Lung (tissue), 11 donors: ENCODE measurements at regions not wholly inside any gene's neighbourhood (a gene's known extent, or its start where the extent isn't known, plus 50 kb on each side); places are given as distances from the start of the nearest gene placed in this dataset.

Experiments
- ATAC-seq: fragments of 200-7000 bp; cut with Tn5 transposase; one replicate; pipeline ENCODE4 v1.9.1; 2020; ENCODE audit warnings: moderate number of reproducible peaks; ENCODE audit not compliant: insufficient read depth, low FRiP score
- DNase-seq, 3 donors: peaks; one replicate each; pipeline ENCODE4 v3.0.0-alpha.2; 2013 to 2017
- H3K27ac ChIP-seq, 2 donors: one replicate each; pipeline ENCODE4 v1.5.1; 2013; ENCODE audit warnings: mild to moderate bottlenecking in 2 of 2, moderate library complexity in 2 of 2, control low read depth in 1 of 2, inconsistent platforms in 1 of 2, low read depth in 1 of 2, low read length in 1 of 2
- H3K27me3 ChIP-seq, 3 donors: one replicate each; pipeline ENCODE4 v1.5.1; 2013; ENCODE audit warnings: low read length in 2 of 3; ENCODE audit not compliant: control insufficient read depth in 3 of 3, insufficient read depth in 3 of 3
- H3K36me3 ChIP-seq, 4 donors: one replicate each; pipeline ENCODE4 v1.5.1; 2013; ENCODE audit warnings: low read length in 4 of 4, mild to moderate bottlenecking in 1 of 4, moderate library complexity in 1 of 4; ENCODE audit not compliant: control insufficient read depth in 4 of 4, insufficient read depth in 4 of 4
- H3K4me1 ChIP-seq, 5 donors: one replicate each; pipeline ENCODE4 v1.5.1; 2013; ENCODE audit warnings: low read length in 5 of 5, mild to moderate bottlenecking in 2 of 5, moderate library complexity in 1 of 5; ENCODE audit not compliant: control insufficient read depth in 5 of 5, insufficient read depth in 5 of 5
- H3K4me3 ChIP-seq: one replicate; pipeline ENCODE4 v1.5.1; 2013; ENCODE audit warnings: mild to moderate bottlenecking, control low read depth, moderate library complexity
- H3K9ac ChIP-seq, 2 donors: one replicate each; pipeline ENCODE4 v1.5.1; 2013; ENCODE audit warnings: low read length in 2 of 2, control low read depth in 1 of 2; ENCODE audit not compliant: insufficient read depth in 1 of 2
- H3K9me3 ChIP-seq, 4 donors: one replicate each; pipeline ENCODE4 v1.5.1; 2013; ENCODE audit warnings: low read length in 3 of 4, mild to moderate bottlenecking in 1 of 4, moderate library complexity in 1 of 4; ENCODE audit not compliant: control insufficient read depth in 4 of 4, insufficient read depth in 3 of 4
- WGBS, 2 donors: extraction: QIAGEN DNeasy Blood & Tissue Kit; methylation state at CpG; one replicate each; pipeline ENCODE4 v1.1.7; 2013; 5-methylcytosine and 5-hydroxymethylcytosine counted together
- TF ChIP-seq, protein P1 (sequence below): IDR thresholded peaks from 2 replicates; pipeline ENCODE4 v1.5.1; 2012; ENCODE audit warnings: mild to moderate bottlenecking; ENCODE audit errors: control extremely low read depth, extremely low read depth
- donor health status: control.
- donor health status: control.
- donor health status: Bipolar disorder and iron deficiency.
- donor health status: healthy.
- donor health status: DM: yes; HTN: yes; CAD: no.

DNA sequence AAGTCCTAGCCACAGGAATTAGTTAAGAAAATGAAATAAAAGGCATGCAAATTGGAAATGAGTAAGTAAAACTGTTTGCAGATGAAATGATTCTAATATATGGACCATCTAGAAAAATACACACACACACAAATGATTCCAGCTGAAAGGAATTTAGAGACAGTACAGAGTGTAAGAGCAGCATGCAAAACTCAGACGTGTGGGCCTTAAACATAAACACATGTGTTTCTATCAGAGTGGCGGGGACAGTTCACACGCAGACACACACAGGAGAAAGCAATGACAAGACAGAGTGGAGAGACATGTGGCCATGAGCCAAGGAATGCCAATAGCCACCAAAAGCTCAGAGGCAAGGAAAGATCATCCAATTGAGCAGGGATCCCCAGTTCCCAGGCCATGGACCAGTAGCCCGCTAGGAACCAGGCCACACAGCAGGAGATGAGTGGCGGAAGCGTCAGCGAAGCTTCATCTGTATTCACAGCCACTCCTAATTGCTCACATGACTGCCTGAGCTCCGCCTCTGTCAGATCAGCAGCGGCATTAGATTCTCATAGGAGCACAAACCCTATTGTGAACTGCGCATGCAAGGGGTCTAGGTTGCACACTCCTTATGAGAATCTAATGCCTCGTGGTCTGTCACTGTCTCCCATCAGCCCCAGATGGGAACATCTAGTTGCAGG is 155.4 kb downstream of the ARL4C start:
- WGBS, 2 donors, result 91 to 97% methylated on average over 11 of the region's 11 CpGs
- Histone ChIP-seq H3K36me3 (no peaks in the 10 kb centered on the region), H3K27me3 (peaks cover 0 to 2% (median 0%) of the 10 kb centered on the region in 3 donors), H3K4me1 (peaks cover 0 to 18% (median 0%) of the 10 kb centered on the region in 5 donors), H3K4me3 (no peak overlapping the region), H3K9ac (no peak overlapping the region), H3K9me3 (no peaks in the 10 kb centered on the region), H3K27ac (no peak overlapping the region)
- TF ChIP-seq, protein P1, sequence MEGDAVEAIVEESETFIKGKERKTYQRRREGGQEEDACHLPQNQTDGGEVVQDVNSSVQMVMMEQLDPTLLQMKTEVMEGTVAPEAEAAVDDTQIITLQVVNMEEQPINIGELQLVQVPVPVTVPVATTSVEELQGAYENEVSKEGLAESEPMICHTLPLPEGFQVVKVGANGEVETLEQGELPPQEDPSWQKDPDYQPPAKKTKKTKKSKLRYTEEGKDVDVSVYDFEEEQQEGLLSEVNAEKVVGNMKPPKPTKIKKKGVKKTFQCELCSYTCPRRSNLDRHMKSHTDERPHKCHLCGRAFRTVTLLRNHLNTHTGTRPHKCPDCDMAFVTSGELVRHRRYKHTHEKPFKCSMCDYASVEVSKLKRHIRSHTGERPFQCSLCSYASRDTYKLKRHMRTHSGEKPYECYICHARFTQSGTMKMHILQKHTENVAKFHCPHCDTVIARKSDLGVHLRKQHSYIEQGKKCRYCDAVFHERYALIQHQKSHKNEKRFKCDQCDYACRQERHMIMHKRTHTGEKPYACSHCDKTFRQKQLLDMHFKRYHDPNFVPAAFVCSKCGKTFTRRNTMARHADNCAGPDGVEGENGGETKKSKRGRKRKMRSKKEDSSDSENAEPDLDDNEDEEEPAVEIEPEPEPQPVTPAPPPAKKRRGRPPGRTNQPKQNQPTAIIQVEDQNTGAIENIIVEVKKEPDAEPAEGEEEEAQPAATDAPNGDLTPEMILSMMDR, result no peak
- ATAC-seq, result no peak
- no peak for DNase-seq

DNA sequence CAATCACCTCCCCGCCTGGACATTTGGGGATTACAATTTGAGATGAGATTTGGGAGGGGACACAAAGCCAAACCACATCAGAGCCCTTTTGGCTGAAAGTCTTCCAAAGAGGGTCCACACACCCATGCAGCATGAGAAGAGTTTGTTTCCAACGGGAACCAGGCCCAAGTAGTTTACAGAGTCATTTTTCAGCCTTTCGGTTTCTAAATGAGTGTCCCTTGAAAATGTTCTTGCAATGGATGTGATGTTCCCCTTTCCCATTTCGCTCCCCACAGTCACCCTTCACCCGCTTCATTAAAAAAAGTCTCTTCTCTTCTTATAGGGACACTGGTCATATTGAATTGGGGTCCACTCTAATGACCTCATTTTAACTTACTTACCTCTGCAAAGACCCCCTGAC is 157.4 kb downstream of the ARL4C start:
- Histone ChIP-seq H3K36me3 (no peaks in the 10 kb centered on the region), H3K9me3 (no peaks in the 10 kb centered on the region), H3K27ac (no peak overlapping the region), H3K4me1 (peaks cover 0 to 26% (median 5%) of the 10 kb centered on the region in 5 donors), H3K9ac (no peak overlapping the region), H3K4me3 (no peak overlapping the region), H3K27me3 (no peaks in the 10 kb centered on the region)
- ATAC-seq (no peak), DNase-seq (no peak)
- WGBS, 2 donors, result 87 to 89% methylated on average over 5 of the region's 5 CpGs
- TF ChIP-seq, protein P1, result no peak

DNA sequence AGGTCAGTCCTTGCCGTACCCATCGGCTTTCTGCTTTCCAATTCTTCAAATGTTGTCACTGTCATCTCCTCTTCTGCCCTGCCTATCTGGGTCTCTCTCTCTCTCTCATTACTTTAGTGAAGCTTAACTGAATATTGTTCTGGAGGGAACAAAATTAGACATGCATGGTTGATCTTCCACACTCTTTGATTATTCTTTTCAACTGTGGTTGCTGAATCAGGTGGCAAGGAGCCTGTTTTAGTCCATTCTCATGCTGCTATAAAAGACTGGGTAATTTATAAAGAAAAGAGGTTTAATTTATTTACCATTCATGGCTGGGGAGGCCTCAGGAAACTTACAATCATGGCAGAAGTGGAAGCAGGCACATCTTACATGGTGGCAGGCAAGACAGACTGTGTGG is 157.9 kb downstream of the ARL4C start:
- Histone ChIP-seq H3K4me1 (peaks cover 0 to 26% (median 7%) of the 10 kb centered on the region in 5 donors), H3K36me3 (no peaks in the 10 kb centered on the region), H3K9me3 (no peaks in the 10 kb centered on the region), H3K4me3 (no peak overlapping the region), H3K27ac (no peak overlapping the region), H3K9ac (no peak overlapping the region), H3K27me3 (no peaks in the 10 kb centered on the region)
- ATAC-seq (no peak), DNase-seq (no peak)
- TF ChIP-seq, protein P1, result no peak
- 94 to 100% methylated on average over 2 of the region's 2 CpGs for WGBS, 2 donors
